GM19372 (cell line): ENCODE measurements at regions not wholly inside any gene's neighbourhood (a gene's known extent, or its start where the extent isn't known, plus 50 kb on each side); places are given as distances from the start of the nearest gene placed in this dataset.

ENCODE experiments used
- ATAC-seq: cut with Tn5 transposase; IDR thresholded peaks from one replicate; pipeline ENCODE4 v1.9.1; 2021; ENCODE audit warnings: mild to moderate bottlenecking, low read depth, moderate library complexity; ENCODE audit not compliant: unreplicated experiment

- no peak for ATAC-seq
Observed at GRCh38 chr18:6605115-6605869, 124.2 kb upstream of the ARHGAP28 start.

- ATAC-seq, result no peak
Observed at GRCh38 chr18:6606411-6607085, 123.0 kb upstream of the ARHGAP28 start.

- no peak for ATAC-seq
Observed at GRCh38 chr18:6607343-6607742, 122.2 kb upstream of the ARHGAP28 start.

- no peak for ATAC-seq
Observed at GRCh38 chr18:6609666-6610264, 119.8 kb upstream of the ARHGAP28 start.

- ATAC-seq, result no peak
Observed at GRCh38 chr18:6610466-6610865, 119.0 kb upstream of the ARHGAP28 start.

- ATAC-seq, result no peak
Observed at GRCh38 chr18:6613581-6613980, 115.9 kb upstream of the ARHGAP28 start.

GRCh38 chr18:6614952-6615351 lies 114.6 kb upstream of the ARHGAP28 start:
- no peak for ATAC-seq

- ATAC-seq, result no peak
Observed at GRCh38 chr18:6616981-6617380, 112.5 kb upstream of the ARHGAP28 start.

GRCh38 chr18:6621437-6621836 lies 108.1 kb upstream of the ARHGAP28 start:
- no peak for ATAC-seq

- ATAC-seq, result no peak
Observed at GRCh38 chr18:6623278-6623677, 106.2 kb upstream of the ARHGAP28 start.

- no peak for ATAC-seq
Observed at GRCh38 chr18:6624271-6624660, 105.2 kb upstream of the ARHGAP28 start.

GRCh38 chr18:6624661-6625311 lies 104.7 kb upstream of the ARHGAP28 start:
- no peak for ATAC-seq

- no peak for ATAC-seq
Observed at GRCh38 chr18:6625481-6625880, 104.0 kb upstream of the ARHGAP28 start.

GRCh38 chr18:6626457-6626856 lies 103.1 kb upstream of the ARHGAP28 start:
- no peak for ATAC-seq

GRCh38 chr18:6627645-6628044 lies 101.9 kb upstream of the ARHGAP28 start:
- no peak for ATAC-seq

- ATAC-seq, result no peak
Observed at GRCh38 chr18:6628187-6628586, 101.3 kb upstream of the ARHGAP28 start.

- no peak for ATAC-seq
Observed at GRCh38 chr18:6629635-6630140, 99.8 kb upstream of the ARHGAP28 start.

- ATAC-seq, result no peak
Observed at GRCh38 chr18:6633310-6633709, 96.2 kb upstream of the ARHGAP28 start.

- ATAC-seq, result no peak
Observed at GRCh38 chr18:6636091-6636490, 93.4 kb upstream of the ARHGAP28 start.

GRCh38 chr18:6638447-6638846 lies 91.1 kb upstream of the ARHGAP28 start:
- no peak for ATAC-seq

GRCh38 chr18:6639305-6639704 lies 90.2 kb upstream of the ARHGAP28 start:
- no peak for ATAC-seq
